ENCODE measurements at regions not wholly inside any gene's neighbourhood (a gene's known extent, or its start where the extent isn't known, plus 50 kb on each side); places are given as distances from the start of the nearest gene placed in this dataset.

- no peak for DNase-seq (ENCODE audit: low read depth)
Observed at GRCh38 chr1:59193443-59194093, 103.3 kb upstream of the FGGY start.

GRCh38 chr1:59194621-59195020 is 102.3 kb upstream of the FGGY start:
- no peaks in the 10 kb centered on the region for H3K36me3 ChIP-seq (ENCODE audit: control insufficient read depth, insufficient read depth, low read length)
- no peak overlapping the region for H3K4me3 ChIP-seq (ENCODE audit: low read depth, low read length)
- no peaks in the 10 kb centered on the region for H3K27me3 ChIP-seq (ENCODE audit: control insufficient read depth, insufficient read depth, low read length)
- TF ChIP-seq, protein P1, sequence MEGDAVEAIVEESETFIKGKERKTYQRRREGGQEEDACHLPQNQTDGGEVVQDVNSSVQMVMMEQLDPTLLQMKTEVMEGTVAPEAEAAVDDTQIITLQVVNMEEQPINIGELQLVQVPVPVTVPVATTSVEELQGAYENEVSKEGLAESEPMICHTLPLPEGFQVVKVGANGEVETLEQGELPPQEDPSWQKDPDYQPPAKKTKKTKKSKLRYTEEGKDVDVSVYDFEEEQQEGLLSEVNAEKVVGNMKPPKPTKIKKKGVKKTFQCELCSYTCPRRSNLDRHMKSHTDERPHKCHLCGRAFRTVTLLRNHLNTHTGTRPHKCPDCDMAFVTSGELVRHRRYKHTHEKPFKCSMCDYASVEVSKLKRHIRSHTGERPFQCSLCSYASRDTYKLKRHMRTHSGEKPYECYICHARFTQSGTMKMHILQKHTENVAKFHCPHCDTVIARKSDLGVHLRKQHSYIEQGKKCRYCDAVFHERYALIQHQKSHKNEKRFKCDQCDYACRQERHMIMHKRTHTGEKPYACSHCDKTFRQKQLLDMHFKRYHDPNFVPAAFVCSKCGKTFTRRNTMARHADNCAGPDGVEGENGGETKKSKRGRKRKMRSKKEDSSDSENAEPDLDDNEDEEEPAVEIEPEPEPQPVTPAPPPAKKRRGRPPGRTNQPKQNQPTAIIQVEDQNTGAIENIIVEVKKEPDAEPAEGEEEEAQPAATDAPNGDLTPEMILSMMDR (IDR thresholded peaks at IDR 0.05; ENCODE audit: insufficient read depth, low read length, severe bottlenecking): no peak
- DNase-seq (ENCODE audit: low read depth): peak; percentile 59
- no peak for FAIRE-seq

More at GRCh38 chr1:59193443-59194093, 103.3 kb upstream of the FGGY start:
- no peaks in the 10 kb centered on the region for H3K27me3 ChIP-seq (ENCODE audit: control insufficient read depth, insufficient read depth, low read length)
- H3K4me3 ChIP-seq (ENCODE audit: low read depth, low read length): no peak overlapping the region
- no peaks in the 10 kb centered on the region for H3K36me3 ChIP-seq (ENCODE audit: control insufficient read depth, insufficient read depth, low read length)
- no peak for FAIRE-seq
- TF ChIP-seq, protein P1 (IDR thresholded peaks at IDR 0.05; ENCODE audit: insufficient read depth, low read length, severe bottlenecking): no peak

DNA sequence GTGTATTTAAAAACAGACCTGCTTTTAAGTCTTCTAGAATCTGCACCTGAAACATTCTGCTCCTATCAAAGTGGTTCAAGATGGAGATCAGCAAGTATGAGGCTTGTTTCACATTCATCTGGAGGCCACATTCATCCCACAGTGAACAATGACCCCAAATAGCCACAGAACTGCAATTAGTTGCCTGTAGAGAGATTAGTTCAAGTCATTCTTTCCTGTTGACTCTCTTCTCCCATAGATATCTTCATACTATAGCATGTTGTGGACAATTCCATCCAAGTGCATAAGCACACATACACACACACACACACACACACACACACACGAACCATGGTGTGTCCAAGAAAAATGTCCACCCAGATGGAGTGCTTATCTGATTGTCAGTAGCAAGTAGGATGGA is 101.7 kb upstream of the FGGY start:
- FAIRE-seq: no peak

DNA sequence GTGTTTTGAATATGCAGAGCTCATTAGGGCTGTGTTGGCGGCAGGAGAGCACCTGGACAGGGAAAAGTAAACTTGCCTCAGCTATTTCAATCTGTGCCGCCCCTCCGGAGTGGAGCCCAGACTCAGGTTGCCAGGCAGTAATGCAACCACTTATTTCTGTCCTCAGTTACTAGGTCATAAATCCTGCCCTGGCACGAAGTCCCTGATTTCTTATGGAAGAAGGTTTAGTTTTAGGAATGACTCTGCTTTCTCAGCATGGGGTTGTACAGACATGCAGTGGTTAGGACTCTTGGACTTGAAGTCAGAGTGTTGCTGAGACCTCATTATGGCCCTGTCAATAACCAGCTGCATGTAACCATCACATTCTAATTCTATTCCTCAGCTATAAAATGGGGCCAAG is 98.3 kb upstream of the FGGY start:
- peak; percentile 7 for DNase-seq (ENCODE audit: low read depth)
- no peaks in the 10 kb centered on the region for H3K27me3 ChIP-seq (ENCODE audit: control insufficient read depth, insufficient read depth, low read length)

More for the DNA sequence above, 101.7 kb upstream of the FGGY start:
- Histone ChIP-seq H3K4me3 (ENCODE audit: low read depth, low read length) (no peak overlapping the region), H3K27me3 (ENCODE audit: control insufficient read depth, insufficient read depth, low read length) (no peaks in the 10 kb centered on the region), H3K36me3 (ENCODE audit: control insufficient read depth, insufficient read depth, low read length) (no peaks in the 10 kb centered on the region)
- TF ChIP-seq, protein P1 (IDR thresholded peaks at IDR 0.05; ENCODE audit: insufficient read depth, low read length, severe bottlenecking): no peak
- no peak for DNase-seq (ENCODE audit: low read depth)

GRCh38 chr1:59199147-59199546 is 97.7 kb upstream of the FGGY start:
- TF ChIP-seq, protein P1 (IDR thresholded peaks at IDR 0.05; ENCODE audit: insufficient read depth, low read length, severe bottlenecking): no peak
- DNase-seq (ENCODE audit: low read depth) (no peak), FAIRE-seq (no peak)
- no peaks in the 10 kb centered on the region for H3K27me3 ChIP-seq (ENCODE audit: control insufficient read depth, insufficient read depth, low read length)
- H3K36me3 ChIP-seq (ENCODE audit: control insufficient read depth, insufficient read depth, low read length): no peaks in the 10 kb centered on the region
- no peak overlapping the region for H3K4me3 ChIP-seq (ENCODE audit: low read depth, low read length)

More for the DNA sequence above, 98.3 kb upstream of the FGGY start:
- TF ChIP-seq, protein P1 (IDR thresholded peaks at IDR 0.05; ENCODE audit: insufficient read depth, low read length, severe bottlenecking): no peak
- no peak for FAIRE-seq
- Histone ChIP-seq H3K4me3 (ENCODE audit: low read depth, low read length) (no peak overlapping the region), H3K36me3 (ENCODE audit: control insufficient read depth, insufficient read depth, low read length) (no peaks in the 10 kb centered on the region)
